Endothelial cell (in vitro differentiated cells): ENCODE measurements at regions not wholly inside any gene's neighbourhood (a gene's known extent, or its start where the extent isn't known, plus 50 kb on each side); places are given as distances from the start of the nearest gene placed in this dataset.

Experiments
- DNase-seq: peaks from one replicate; pipeline ENCODE4 v3.0.0; 2021; ENCODE audit warnings: low spot score
- H3K27ac Mint-ChIP-seq: one replicate; pipeline ENCODE4 v1.8.0; 2021; ENCODE audit warnings: mixed read lengths, inconsistent platforms; ENCODE audit not compliant: unreplicated experiment
- H3K27me3 Mint-ChIP-seq: one replicate; pipeline ENCODE4 v1.8.0; 2021; ENCODE audit warnings: mild to moderate bottlenecking, moderate library complexity, mixed read lengths, inconsistent platforms; ENCODE audit not compliant: unreplicated experiment
- H3K36me3 Mint-ChIP-seq: one replicate; pipeline ENCODE4 v1.8.0; 2021; ENCODE audit warnings: mild to moderate bottlenecking, low read depth, mixed read lengths, inconsistent platforms; ENCODE audit not compliant: unreplicated experiment
- H3K4me1 Mint-ChIP-seq: one replicate; pipeline ENCODE4 v1.8.0; 2021; ENCODE audit warnings: mild to moderate bottlenecking, mixed read lengths, inconsistent platforms; ENCODE audit not compliant: unreplicated experiment
- H3K4me3 Mint-ChIP-seq: one replicate; pipeline ENCODE4 v1.8.0; 2021; ENCODE audit warnings: mild to moderate bottlenecking, mixed read lengths, inconsistent platforms; ENCODE audit not compliant: unreplicated experiment
- H3K9me3 Mint-ChIP-seq: one replicate; pipeline ENCODE4 v1.8.0; 2021; ENCODE audit warnings: mixed read lengths, inconsistent platforms; ENCODE audit not compliant: unreplicated experiment
- CTCF ChIP-seq: fragments of 200-600 bp; sonication (generic); IDR thresholded peaks from one replicate; pipeline ENCODE4 v1.5.0; 2021; ENCODE audit warnings: antibody characterized with exemption; ENCODE audit not compliant: unreplicated experiment

GRCh38 chr20:24829649-24830370 is 119.3 kb upstream of the CST7 start:
- Mint-ChIP-seq H3K4me1 (no peaks in the 10 kb centered on the region), H3K4me3 (no peak overlapping the region), H3K9me3 (no peaks in the 10 kb centered on the region), H3K27ac (no peak overlapping the region), H3K36me3 (no peaks in the 10 kb centered on the region), H3K27me3 (peaks cover 3% of the 10 kb centered on the region)
- no peak for TF ChIP-seq CTCF
- no peak for DNase-seq

GRCh38 chr20:24830649-24831048 is 118.4 kb upstream of the CST7 start:
- H3K27ac Mint-ChIP-seq, result no peak overlapping the region
- no peak for DNase-seq
- H3K36me3 Mint-ChIP-seq, result no peaks in the 10 kb centered on the region
- TF ChIP-seq CTCF, result no peak
- H3K4me1 Mint-ChIP-seq, result no peaks in the 10 kb centered on the region
- no peaks in the 10 kb centered on the region for H3K9me3 Mint-ChIP-seq
- H3K27me3 Mint-ChIP-seq, result peaks cover 3% of the 10 kb centered on the region
- no peak overlapping the region for H3K4me3 Mint-ChIP-seq

GRCh38 chr20:24831232-24831631 is 117.8 kb upstream of the CST7 start:
- H3K4me1 Mint-ChIP-seq, result no peaks in the 10 kb centered on the region
- DNase-seq, result no peak
- no peak overlapping the region for H3K27ac Mint-ChIP-seq
- no peak overlapping the region for H3K4me3 Mint-ChIP-seq
- TF ChIP-seq CTCF, result no peak
- H3K27me3 Mint-ChIP-seq, result peaks cover 3% of the 10 kb centered on the region
- H3K36me3 Mint-ChIP-seq, result no peaks in the 10 kb centered on the region
- H3K9me3 Mint-ChIP-seq, result no peaks in the 10 kb centered on the region

- Mint-ChIP-seq H3K36me3 (no peaks in the 10 kb centered on the region), H3K9me3 (no peaks in the 10 kb centered on the region), H3K27me3 (peaks cover 5% of the 10 kb centered on the region), H3K27ac (no peak overlapping the region), H3K4me1 (no peaks in the 10 kb centered on the region), H3K4me3 (no peak overlapping the region)
- no peak for DNase-seq
- no peak for TF ChIP-seq CTCF
Measured at GRCh38 chr20:24832518-24832917, 116.6 kb upstream of the CST7 start.

GRCh38 chr20:24833592-24833991 is 115.5 kb upstream of the CST7 start:
- Mint-ChIP-seq H3K4me1 (no peaks in the 10 kb centered on the region), H3K27ac (no peak overlapping the region), H3K4me3 (no peak overlapping the region), H3K36me3 (no peaks in the 10 kb centered on the region), H3K9me3 (no peaks in the 10 kb centered on the region), H3K27me3 (peaks cover 5% of the 10 kb centered on the region)
- TF ChIP-seq CTCF, result no peak
- DNase-seq, result no peak
